GM21717 (cell line): ENCODE measurements at regions not wholly inside any gene's neighbourhood (a gene's known extent, or its start where the extent isn't known, plus 50 kb on each side); places are given as distances from the start of the nearest gene placed in this dataset.
"Not testable (repeated sequence)": the region's sequence is repeated elsewhere in the genome, so short reads cannot be mapped to it uniquely, and the experiment has no call there.

Experiments used
- ATAC-seq: cut with Tn5 transposase; IDR thresholded peaks from one replicate; pipeline ENCODE4 v1.9.1; 2021; ENCODE audit warnings: mild to moderate bottlenecking, moderate library complexity; ENCODE audit not compliant: unreplicated experiment

GRCh38 chr3:20747741-20748140 lies 561.7 kb upstream of the SGO1 start:
- no peak for ATAC-seq

GRCh38 chr3:20743553-20744321 lies 557.7 kb upstream of the SGO1 start:
- no peak for ATAC-seq

- ATAC-seq = no peak
Measured at GRCh38 chr3:20742903-20743552, 557.0 kb upstream of the SGO1 start.

GRCh38 chr3:20741381-20741780 lies 555.4 kb upstream of the SGO1 start:
- no peak for ATAC-seq

GRCh38 chr3:20739814-20740213 lies 553.8 kb upstream of the SGO1 start:
- no peak for ATAC-seq

- no peak for ATAC-seq
Measured at GRCh38 chr3:20736287-20736852, 550.4 kb upstream of the SGO1 start.

GRCh38 chr3:20729185-20729584 lies 543.2 kb upstream of the SGO1 start:
- ATAC-seq = no peak

- no peak for ATAC-seq
Measured at GRCh38 chr3:20726786-20727185, 540.8 kb upstream of the SGO1 start.

- ATAC-seq = no peak
Measured at GRCh38 chr3:20724241-20724640, 538.2 kb upstream of the SGO1 start.

- ATAC-seq = not testable (repeated sequence)
Measured at GRCh38 chr3:20716425-20716824, 530.4 kb upstream of the SGO1 start.

- no peak for ATAC-seq
Measured at GRCh38 chr3:20701641-20702040, 515.6 kb upstream of the SGO1 start.

- ATAC-seq = no peak
Measured at GRCh38 chr3:20700714-20701113, 514.7 kb upstream of the SGO1 start.

- no peak for ATAC-seq
Measured at GRCh38 chr3:20698896-20699295, 512.9 kb upstream of the SGO1 start.

GRCh38 chr3:20696388-20697150 lies 510.6 kb upstream of the SGO1 start:
- ATAC-seq = no peak

GRCh38 chr3:20692675-20693074 lies 506.7 kb upstream of the SGO1 start:
- no peak for ATAC-seq

- no peak for ATAC-seq
Measured at GRCh38 chr3:20683910-20684309, 497.9 kb upstream of the SGO1 start.

GRCh38 chr3:20682573-20682972 lies 496.6 kb upstream of the SGO1 start:
- ATAC-seq = no peak

GRCh38 chr3:20680990-20681628 lies 495.1 kb upstream of the SGO1 start:
- no peak for ATAC-seq

- ATAC-seq = no peak
Measured at GRCh38 chr3:20673866-20674265, 487.9 kb upstream of the SGO1 start.

- ATAC-seq = no peak
Measured at GRCh38 chr3:20669675-20670074, 483.7 kb upstream of the SGO1 start.

- ATAC-seq = no peak
Measured at GRCh38 chr3:20669184-20669583, 483.2 kb upstream of the SGO1 start.
